Parathyroid adenoma (tissue), 2 donors: ENCODE measurements at regions not wholly inside any gene's neighbourhood (a gene's known extent, or its start where the extent isn't known, plus 50 kb on each side); places are given as distances from the start of the nearest gene placed in this dataset.

Source experiments
- H2AFZ ChIP-seq: fragments of 300-600 bp; sonication (generic); one replicate; pipeline ENCODE4 v1.7.0; 2017; ENCODE audit warnings: antibody characterized with exemption, mild to moderate bottlenecking
- H3K27ac ChIP-seq: fragments of 300-600 bp; sonication (generic); one replicate; pipeline ENCODE4 v1.7.0; 2017
- H3K27me3 ChIP-seq: fragments of 300-600 bp; sonication (generic); one replicate; pipeline ENCODE4 v1.7.0; 2017; ENCODE audit warnings: low read length; ENCODE audit not compliant: control insufficient read depth, insufficient read depth
- H3K36me3 ChIP-seq: fragments of 300-600 bp; sonication (generic); one replicate; pipeline ENCODE4 v1.7.0; 2017; ENCODE audit warnings: low read length; ENCODE audit not compliant: control insufficient read depth, insufficient read depth
- H3K4me1 ChIP-seq: fragments of 300-600 bp; sonication (generic); one replicate; pipeline ENCODE4 v1.7.0; 2017; ENCODE audit warnings: control low read depth
- H3K4me2 ChIP-seq: fragments of 300-600 bp; sonication (generic); one replicate; pipeline ENCODE4 v1.7.0; 2017; ENCODE audit warnings: low read length
- H3K4me3 ChIP-seq: fragments of 300-600 bp; sonication (generic); one replicate; pipeline ENCODE4 v1.7.0; 2017; ENCODE audit warnings: low read depth, low read length
- H3K79me2 ChIP-seq: fragments of 300-600 bp; sonication (generic); one replicate; pipeline ENCODE4 v1.7.0; 2017; ENCODE audit warnings: control low read depth
- H3K9ac ChIP-seq: fragments of 300-600 bp; sonication (generic); one replicate; pipeline ENCODE4 v1.7.0; 2017; ENCODE audit warnings: mild to moderate bottlenecking
- H3K9me3 ChIP-seq: fragments of 300-600 bp; sonication (generic); one replicate; pipeline ENCODE4 v1.7.0; 2017; ENCODE audit warnings: low read length; ENCODE audit not compliant: control insufficient read depth
- CTCF ChIP-seq: fragments of 300-600 bp; sonication (generic); IDR thresholded peaks from one replicate; pipeline ENCODE4 v1.7.0; 2017; ENCODE audit warnings: antibody characterized with exemption, mild to moderate bottlenecking
- donor health status: primary hyperparathyroidism.

- no peak for TF ChIP-seq CTCF
- Histone ChIP-seq H3K9ac (no peak overlapping the region), H3K79me2 (no peaks in the 10 kb centered on the region), H3K9me3 (no peaks in the 10 kb centered on the region), H2AFZ (no peak overlapping the region), H3K4me3 (no peak overlapping the region), H3K4me1 (no peaks in the 10 kb centered on the region), H3K27ac (no peak overlapping the region), H3K27me3 (no peaks in the 10 kb centered on the region), H3K36me3 (no peaks in the 10 kb centered on the region), H3K4me2 (no peak overlapping the region)
Measured at GRCh38 chr17:79202480-79202879, 127.9 kb downstream of the ENGASE start.

DNA sequence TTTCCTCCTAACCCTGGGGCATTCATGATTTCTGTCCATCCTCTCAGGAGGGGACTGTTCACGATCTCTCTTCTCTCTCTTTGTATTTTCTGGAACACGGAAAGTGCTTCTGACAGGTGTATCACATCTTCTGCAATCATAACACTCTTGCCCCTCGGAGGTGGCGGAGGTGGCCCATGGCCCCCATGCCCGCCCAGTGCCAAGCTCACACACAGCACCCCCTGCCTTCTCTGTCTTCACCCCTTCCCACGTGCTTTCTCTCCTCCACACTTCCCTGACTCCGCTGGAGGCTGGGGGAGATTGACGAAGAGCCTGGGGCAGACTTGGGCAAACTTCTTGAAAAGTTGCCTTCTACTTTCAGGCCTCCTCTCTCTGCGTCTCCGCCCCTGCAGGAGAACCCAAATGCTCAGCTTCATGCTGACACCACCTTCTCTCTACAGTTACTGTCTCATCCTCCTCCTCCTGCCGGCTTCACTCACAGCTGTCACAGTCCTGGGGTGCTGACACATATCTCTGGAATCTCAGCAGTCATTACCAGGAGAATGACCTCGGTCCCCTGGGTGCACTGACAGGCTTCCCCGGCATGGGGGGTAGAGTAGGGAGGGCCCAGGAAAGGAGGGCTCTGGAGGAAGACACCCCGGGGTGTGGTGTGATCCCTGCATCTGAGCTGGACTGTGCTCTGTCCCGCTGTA lies 127.1 kb downstream of the ENGASE start:
- no peak for TF ChIP-seq CTCF
- H3K9ac ChIP-seq = no peak overlapping the region
- H3K9me3 ChIP-seq = no peaks in the 10 kb centered on the region
- no peaks in the 10 kb centered on the region for H3K36me3 ChIP-seq
- H3K4me3 ChIP-seq = no peak overlapping the region
- H3K4me2 ChIP-seq = no peak overlapping the region
- H3K4me1 ChIP-seq = no peaks in the 10 kb centered on the region
- no peaks in the 10 kb centered on the region for H3K27me3 ChIP-seq
- no peak overlapping the region for H2AFZ ChIP-seq
- H3K27ac ChIP-seq = no peak overlapping the region
- H3K79me2 ChIP-seq = no peaks in the 10 kb centered on the region

- Histone ChIP-seq H3K27me3 (no peaks in the 10 kb centered on the region), H2AFZ (no peak overlapping the region), H3K36me3 (no peaks in the 10 kb centered on the region), H3K9ac (no peak overlapping the region), H3K9me3 (no peaks in the 10 kb centered on the region), H3K27ac (no peak overlapping the region), H3K4me2 (no peak overlapping the region), H3K79me2 (no peaks in the 10 kb centered on the region), H3K4me1 (no peaks in the 10 kb centered on the region), H3K4me3 (no peak overlapping the region)
- no peak for TF ChIP-seq CTCF
Measured at GRCh38 chr17:79201119-79201518, 126.5 kb downstream of the ENGASE start.

- H3K79me2 ChIP-seq = no peaks in the 10 kb centered on the region
Measured at GRCh38 chr17:79196913-79197312, 122.3 kb downstream of the ENGASE start.

More at GRCh38 chr17:79196913-79197312, 122.3 kb downstream of the ENGASE start:
- no peak overlapping the region for H3K27ac ChIP-seq
- H3K4me3 ChIP-seq = no peak overlapping the region
- no peak overlapping the region for H3K9ac ChIP-seq
- H3K4me2 ChIP-seq = no peak overlapping the region
- H3K27me3 ChIP-seq = no peaks in the 10 kb centered on the region
- H2AFZ ChIP-seq = no peak overlapping the region
- H3K4me1 ChIP-seq = no peaks in the 10 kb centered on the region
- no peak for TF ChIP-seq CTCF
- no peaks in the 10 kb centered on the region for H3K36me3 ChIP-seq
- no peaks in the 10 kb centered on the region for H3K9me3 ChIP-seq
